HG02870 (cell line): ENCODE measurements at regions not wholly inside any gene's neighbourhood (a gene's known extent, or its start where the extent isn't known, plus 50 kb on each side); places are given as distances from the start of the nearest gene placed in this dataset.
"Not testable (repeated sequence)": the region's sequence is repeated elsewhere in the genome, so short reads cannot be mapped to it uniquely, and the experiment has no call there.

Experiments used
- ATAC-seq: cut with Tn5 transposase; IDR thresholded peaks from one replicate; pipeline ENCODE4 v1.9.1; 2021; ENCODE audit warnings: mild to moderate bottlenecking, moderate library complexity; ENCODE audit not compliant: unreplicated experiment

- no peak for ATAC-seq
Observed at GRCh38 chr6:67458265-67458664, 1176.8 kb upstream of the ADGRB3 start.

GRCh38 chr6:67451874-67452273 is 1183.2 kb upstream of the ADGRB3 start:
- ATAC-seq, result no peak

- no peak for ATAC-seq
Observed at GRCh38 chr6:67450641-67451040, 1184.4 kb upstream of the ADGRB3 start.

GRCh38 chr6:67449602-67450001 is 1185.5 kb upstream of the ADGRB3 start:
- ATAC-seq, result no peak

- ATAC-seq, result no peak
Observed at GRCh38 chr6:67433124-67433523, 1202.0 kb upstream of the ADGRB3 start.

GRCh38 chr6:67431076-67431475 is 1204.0 kb upstream of the ADGRB3 start:
- ATAC-seq, result no peak

GRCh38 chr6:67426686-67427085 is 1208.4 kb upstream of the ADGRB3 start:
- ATAC-seq, result not testable (repeated sequence)

GRCh38 chr6:67412035-67412434 is 1223.0 kb upstream of the ADGRB3 start:
- no peak for ATAC-seq

- ATAC-seq, result no peak
Observed at GRCh38 chr6:67411036-67411435, 1224.0 kb upstream of the ADGRB3 start.

GRCh38 chr6:67394254-67394653 is 1240.8 kb upstream of the ADGRB3 start:
- ATAC-seq, result no peak

- ATAC-seq, result no peak
Observed at GRCh38 chr6:67393356-67393755, 1241.7 kb upstream of the ADGRB3 start.

GRCh38 chr6:67391955-67392354 is 1243.1 kb upstream of the ADGRB3 start:
- ATAC-seq, result no peak

GRCh38 chr6:67369679-67370078 is 1265.4 kb upstream of the ADGRB3 start:
- no peak for ATAC-seq

GRCh38 chr6:67362976-67363375 is 1272.1 kb upstream of the ADGRB3 start:
- no peak for ATAC-seq

GRCh38 chr6:67361264-67361663 is 1273.8 kb upstream of the ADGRB3 start:
- ATAC-seq, result no peak

GRCh38 chr6:67358241-67358640 is 1276.8 kb upstream of the ADGRB3 start:
- no peak for ATAC-seq

- no peak for ATAC-seq
Observed at GRCh38 chr6:67353861-67354260, 1281.2 kb upstream of the ADGRB3 start.

- ATAC-seq, result no peak
Observed at GRCh38 chr6:67352717-67353116, 1282.4 kb upstream of the ADGRB3 start.

- no peak for ATAC-seq
Observed at GRCh38 chr6:67350729-67351128, 1284.4 kb upstream of the ADGRB3 start.

- no peak for ATAC-seq
Observed at GRCh38 chr6:67345946-67346345, 1289.1 kb upstream of the ADGRB3 start.

- ATAC-seq, result no peak
Observed at GRCh38 chr6:67336014-67336413, 1299.1 kb upstream of the ADGRB3 start.

- no peak for ATAC-seq
Observed at GRCh38 chr6:67331304-67331703, 1303.8 kb upstream of the ADGRB3 start.

- ATAC-seq, result no peak
Observed at GRCh38 chr6:67328269-67328668, 1306.8 kb upstream of the ADGRB3 start.
